AG08396 (cell line): ENCODE measurements at regions not wholly inside any gene's neighbourhood (a gene's known extent, or its start where the extent isn't known, plus 50 kb on each side); places are given as distances from the start of the nearest gene placed in this dataset.
"Not testable (repeated sequence)": the region's sequence is repeated elsewhere in the genome, so short reads cannot be mapped to it uniquely, and the experiment has no call there.

Source experiments
- DNase-seq: peaks from one replicate; pipeline ENCODE4 v3.0.0; 2012; ENCODE audit warnings: low spot score, mixed read lengths

DNA sequence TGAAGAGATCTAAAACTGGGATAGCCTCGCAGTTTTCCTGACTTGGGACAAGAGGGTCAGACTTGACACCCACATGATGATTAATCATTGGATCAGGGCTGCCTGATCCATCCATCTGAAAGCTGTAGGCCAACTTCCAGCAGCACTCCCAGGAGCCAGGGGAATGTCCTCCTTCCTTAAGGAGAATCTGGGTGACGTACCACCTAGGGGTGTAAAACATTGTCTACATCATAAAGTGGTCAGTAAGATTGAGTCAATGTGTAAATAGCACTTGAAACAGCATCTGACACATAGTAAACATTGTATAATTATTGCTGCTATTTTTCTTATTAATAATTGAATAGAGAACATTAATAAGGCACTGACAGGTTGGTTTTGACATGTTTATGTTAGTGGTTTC, 392.8 kb downstream of the JRKL start:
- no peak for DNase-seq

DNA sequence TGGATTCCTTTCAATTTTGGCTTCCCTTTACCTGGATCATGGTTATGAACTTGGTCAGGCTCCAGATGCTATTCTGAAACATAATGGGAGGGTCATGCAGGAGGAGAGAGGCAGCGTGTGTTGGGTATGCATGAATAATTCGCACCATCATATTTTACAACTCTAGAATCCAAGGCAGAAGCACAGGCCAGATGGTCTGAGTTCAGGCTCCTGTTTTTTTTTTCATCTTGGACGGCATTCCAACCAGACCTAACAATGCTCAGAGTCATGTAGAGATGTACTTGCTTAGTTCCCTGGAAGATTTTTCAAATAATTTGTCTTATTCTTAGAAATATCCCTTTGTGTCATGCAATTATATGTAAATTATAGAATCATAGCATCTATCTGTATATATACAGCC, 393.5 kb downstream of the JRKL start:
- DNase-seq, result no peak

DNA sequence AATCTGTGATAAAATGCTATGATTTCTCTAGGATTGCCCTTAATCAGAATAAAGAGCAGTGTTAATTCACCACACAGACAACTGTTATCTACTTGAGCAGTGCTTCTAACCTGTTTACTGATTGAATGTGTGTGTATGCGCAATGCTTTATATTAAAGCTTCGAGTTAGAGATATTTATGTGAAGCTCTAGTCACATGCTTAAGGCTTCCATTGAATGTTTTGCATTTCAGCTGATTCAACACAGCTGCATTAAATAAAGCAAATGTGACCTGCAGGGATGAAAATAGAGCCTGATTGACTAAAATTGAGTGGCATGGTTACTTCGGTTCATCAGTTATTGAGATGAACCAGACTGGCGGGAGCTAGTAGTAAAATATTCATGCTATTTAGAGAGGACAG, 395.3 kb downstream of the JRKL start:
- no peak for DNase-seq

DNA sequence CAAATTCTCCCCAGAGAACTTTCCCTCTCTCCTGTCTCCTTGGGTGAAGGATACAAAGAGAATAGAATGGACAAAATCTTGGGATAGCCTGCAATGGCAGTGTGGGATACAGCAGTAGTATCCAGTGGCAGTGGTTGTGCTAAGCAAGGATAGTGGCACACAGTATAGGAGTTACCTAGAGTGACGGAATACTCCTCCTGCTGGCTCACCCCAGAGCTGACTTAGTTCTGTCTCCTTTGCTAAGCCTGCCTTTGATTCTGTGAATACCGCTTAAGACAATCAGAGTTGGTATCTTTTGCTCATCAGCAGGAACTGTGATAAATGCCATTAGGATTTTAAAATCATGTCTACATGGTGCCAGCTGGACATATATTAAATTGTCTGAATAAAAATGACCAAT, 404.3 kb downstream of the JRKL start:
- DNase-seq, result peak; percentile 4

DNA sequence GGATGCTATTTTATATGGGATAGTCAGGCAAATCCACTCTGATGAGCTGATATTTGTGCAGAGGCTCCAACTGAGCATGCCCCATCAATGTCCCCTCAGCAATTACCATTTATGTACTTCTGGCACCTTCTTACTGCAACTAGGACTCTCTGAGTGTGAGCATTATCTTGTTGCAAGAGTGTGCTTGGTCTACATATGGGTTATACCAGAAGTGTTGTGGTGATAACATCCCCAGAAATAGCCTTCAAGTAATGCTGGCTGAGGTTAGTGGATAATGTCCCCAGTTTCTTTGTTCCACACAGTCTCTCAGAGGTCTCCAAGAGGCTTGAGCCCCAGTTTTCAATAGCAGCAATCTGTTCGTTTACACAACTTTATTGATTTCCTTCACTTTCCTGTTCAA, 408.6 kb downstream of the JRKL start:
- DNase-seq, result no peak

GRCh38 chr11:96815236-96815635, 425.4 kb downstream of the JRKL start:
- no peak for DNase-seq

DNA sequence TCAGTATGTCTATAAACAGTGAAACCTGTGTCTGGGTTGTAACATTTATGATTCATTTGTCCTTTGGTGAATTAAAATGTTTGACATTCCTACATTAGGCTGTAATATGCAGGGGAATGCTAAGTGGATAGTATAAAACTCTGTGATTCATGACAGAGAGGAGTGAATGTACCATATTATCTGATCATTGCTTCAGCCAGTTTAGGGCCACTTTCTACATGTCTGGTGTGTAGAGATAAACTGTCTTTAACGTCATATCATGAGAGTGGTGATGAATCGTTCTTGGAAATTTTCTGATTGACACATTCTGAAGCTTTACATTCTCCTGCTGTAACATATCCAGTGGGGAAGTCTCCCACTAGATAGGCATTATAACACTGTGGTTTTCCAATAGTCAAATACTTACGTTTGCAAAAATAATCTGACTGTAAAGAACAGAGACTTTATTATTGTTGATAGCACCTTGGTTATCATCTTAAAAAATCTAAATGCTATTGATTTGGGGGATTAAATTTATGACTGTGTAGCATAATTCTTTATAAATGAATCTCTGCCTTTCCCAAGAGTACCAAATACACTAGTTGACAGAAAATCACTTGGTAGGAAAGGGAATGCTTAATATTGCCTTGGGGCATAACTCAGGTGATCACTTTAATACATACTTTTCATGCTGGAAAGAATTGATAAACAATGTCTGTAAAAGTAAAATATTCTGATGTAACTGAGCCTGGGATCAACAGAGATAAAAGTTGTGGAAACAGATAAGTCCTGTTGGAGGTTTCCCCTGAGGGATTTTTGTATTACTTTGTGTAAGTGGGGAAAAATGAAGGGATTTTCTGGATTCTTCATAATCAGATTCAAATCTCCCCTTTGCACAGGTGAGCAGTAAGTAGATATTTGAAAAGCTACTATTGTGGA, 427.9 kb downstream of the JRKL start:
- DNase-seq, result no peak

- no peak for DNase-seq
Observed at GRCh38 chr11:96827164-96827563, 437.4 kb downstream of the JRKL start.

GRCh38 chr11:96841792-96842191, 452.0 kb downstream of the JRKL start:
- DNase-seq, result no peak

DNA sequence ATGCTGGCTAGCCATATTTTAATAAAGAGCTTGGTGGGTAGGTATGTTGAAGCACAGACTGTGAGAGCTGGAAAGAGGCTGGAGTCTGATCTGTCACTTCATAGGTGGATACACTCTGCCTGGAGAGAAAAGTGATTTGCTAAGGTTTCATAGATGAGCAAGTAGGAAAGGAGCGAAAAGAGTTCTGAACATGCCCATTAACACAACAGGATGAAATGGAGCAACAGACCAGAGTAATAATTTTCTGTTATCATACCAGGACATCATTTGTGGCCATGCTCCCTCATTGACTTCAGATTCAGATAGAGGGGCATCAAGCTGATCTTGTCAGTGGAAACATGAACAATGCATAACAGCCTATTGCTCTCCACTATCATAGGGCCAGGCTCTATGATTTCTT, 452.9 kb downstream of the JRKL start:
- DNase-seq, result no peak

DNA sequence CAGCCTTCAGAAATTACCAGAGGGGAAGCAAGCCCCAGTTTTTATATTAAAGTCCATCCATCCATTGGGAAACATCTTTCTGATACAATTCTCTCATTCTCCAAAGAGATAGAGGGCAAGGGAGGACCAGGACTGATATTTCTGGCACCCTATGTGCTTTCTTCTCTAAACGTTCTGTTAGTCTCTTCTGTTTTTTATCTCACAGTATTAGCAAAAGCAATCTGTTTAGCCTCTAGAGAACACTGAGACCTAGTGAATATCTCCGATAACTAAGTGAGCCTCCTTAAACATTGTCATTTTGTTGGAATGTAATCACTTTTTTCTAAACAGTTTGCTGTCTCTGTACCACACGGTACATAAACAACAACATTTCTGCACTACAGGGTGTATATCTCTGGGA, 464.6 kb downstream of the JRKL start:
- DNase-seq, result no peak

DNA sequence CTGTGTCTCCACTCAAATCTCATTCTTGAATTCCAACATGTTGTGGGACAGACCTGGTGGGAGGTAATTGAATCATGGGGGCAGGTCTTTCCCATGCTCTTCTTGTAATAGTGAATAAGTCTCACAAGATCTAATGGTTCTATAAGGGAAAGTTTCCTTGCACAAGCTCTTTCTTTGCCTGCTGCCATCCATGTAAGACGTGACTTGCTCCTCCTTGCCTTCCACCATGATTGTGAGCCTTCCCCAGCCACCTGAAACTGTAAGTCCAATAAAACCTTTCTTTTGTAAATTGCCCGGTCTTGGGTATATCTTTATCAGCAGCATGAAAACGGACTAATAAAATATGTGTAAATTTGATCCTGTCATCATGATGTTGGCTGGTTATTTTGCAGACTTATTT, 471.9 kb downstream of the JRKL start:
- DNase-seq, result not testable (repeated sequence)

- no peak for DNase-seq
Observed at GRCh38 chr11:96863520-96863919, 473.7 kb downstream of the JRKL start.

DNA sequence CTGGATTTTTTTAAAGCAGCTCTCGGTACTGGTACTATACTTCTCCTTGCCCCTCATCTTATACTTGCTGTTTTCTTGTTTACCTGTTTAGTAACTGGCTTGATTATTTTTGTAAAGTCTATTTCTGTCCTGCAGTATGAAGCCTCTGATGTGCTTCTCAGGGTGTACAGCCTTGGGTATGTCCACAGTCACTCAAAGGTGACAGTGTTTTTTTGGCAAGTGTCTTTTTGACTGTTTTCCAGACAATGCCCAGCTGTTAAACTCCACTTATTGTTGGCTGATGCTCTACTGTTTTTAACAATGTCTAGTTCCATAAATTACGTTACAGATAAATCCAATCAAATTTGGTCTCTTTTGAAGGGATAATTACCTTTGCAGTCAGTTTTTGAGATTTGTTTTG, 475.2 kb downstream of the JRKL start:
- no peak for DNase-seq

GRCh38 chr11:96869207-96869606, 479.4 kb downstream of the JRKL start:
- DNase-seq, result no peak

DNA sequence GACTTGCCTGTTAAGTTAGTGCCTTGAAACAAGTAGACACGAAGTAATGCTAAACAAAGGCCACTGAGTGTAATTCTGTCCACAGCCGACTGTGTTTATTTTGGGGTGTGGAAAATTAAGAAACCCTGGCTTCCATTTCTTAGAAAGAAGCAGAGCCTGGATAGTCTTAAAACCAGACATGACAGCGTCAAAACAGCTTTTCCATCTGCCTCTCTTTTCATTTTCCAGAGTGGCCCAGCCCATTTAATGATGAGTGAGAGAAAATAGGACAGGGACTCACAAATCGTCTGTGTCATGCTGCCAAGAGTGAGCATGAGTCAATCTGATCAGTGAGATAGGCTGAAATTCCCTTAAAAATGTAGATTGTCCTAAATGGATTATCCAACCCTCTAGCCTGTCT, 485.9 kb downstream of the JRKL start:
- DNase-seq, result no peak

GRCh38 chr11:96878299-96879051, 488.7 kb downstream of the JRKL start:
- no peak for DNase-seq

- DNase-seq, result not testable (repeated sequence)
Observed at GRCh38 chr11:96882622-96883021, 492.8 kb downstream of the JRKL start.

- DNase-seq, result no peak
Observed at GRCh38 chr11:96885405-96885804, 495.6 kb downstream of the JRKL start.

- DNase-seq, result no peak
Observed at GRCh38 chr11:96885912-96886311, 496.1 kb downstream of the JRKL start.

DNA sequence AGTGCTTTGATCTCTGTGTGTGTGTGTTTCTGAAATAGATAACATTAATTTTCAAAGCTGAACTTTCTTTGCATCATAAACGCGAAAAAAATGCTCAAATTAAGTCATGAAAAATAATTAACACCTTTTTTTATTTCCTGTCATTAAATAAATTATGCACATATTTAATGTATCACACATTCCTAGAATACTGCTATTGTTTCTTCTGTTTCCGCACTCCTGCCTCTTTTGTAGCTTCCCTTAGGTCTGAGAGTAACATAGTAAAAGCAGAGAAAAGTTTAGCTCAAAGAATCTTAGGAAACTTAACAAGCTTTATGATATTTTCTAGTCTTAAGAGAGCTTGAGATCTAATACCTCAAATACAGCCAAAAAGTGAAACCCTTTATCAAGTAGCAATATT, 504.2 kb downstream of the JRKL start:
- no peak for DNase-seq

- DNase-seq, result no peak
Observed at GRCh38 chr11:96894587-96894986, 504.8 kb downstream of the JRKL start.

DNA sequence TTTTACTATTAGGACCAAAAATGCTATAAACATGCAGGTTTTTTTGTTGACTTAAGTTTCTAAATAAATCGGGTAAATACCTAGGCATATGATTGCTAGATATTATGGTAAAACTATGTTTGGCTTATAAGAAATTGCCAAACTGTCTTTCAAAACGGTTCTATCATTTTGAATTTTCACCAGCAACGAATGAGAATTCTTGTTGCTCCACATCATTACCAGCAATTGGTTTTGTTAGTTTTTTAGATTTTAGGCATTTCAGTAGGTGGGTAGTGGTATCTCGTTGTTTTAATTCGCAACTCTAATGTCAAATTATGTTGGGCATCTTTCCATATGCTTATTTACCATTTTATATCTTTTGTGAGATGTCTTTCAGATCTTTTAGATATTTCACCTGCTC, 510.2 kb downstream of the JRKL start:
- DNase-seq, result no peak
